ENCODE measurements at regions not wholly inside any gene's neighbourhood (a gene's known extent, or its start where the extent isn't known, plus 50 kb on each side); places are given as distances from the start of the nearest gene placed in this dataset.

DNA sequence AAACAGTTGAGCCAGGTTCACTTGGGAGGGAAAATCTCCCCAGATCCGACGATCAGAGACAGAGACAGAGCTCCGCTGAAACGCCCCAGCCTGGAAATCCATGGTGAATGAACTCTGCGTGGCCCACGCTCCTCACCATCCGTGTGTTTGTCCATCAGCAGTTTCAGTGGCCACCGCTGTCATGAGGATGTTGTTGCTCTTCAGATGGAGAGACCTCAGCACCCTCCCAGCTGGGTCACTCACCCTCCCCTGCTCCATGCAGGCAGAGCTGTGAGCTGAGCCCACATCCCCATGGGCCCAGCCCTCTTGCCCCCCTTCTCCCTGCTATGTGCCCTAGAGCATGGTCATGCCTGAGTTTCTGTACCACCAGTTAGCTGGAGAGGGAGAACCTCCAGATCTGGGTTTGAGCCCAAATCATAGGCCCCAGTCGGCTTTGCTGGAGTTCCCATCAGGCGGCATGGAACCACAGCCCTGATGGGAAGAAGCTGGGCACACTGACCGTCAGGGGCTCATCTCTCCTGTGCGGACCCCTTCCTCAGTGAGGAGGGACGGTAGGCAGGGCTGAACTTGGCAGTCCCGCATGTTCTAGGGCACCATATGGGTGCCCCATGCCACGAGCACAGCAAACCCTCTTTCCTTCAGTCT lies 154.4 kb upstream of the COL5A1 start:
- H3K9me3 ChIP-seq (ENCODE audit: low read length): no peaks in the 10 kb centered on the region
- TF ChIP-seq SMC3 (conservative IDR thresholded peaks at IDR 0.05; ENCODE audit: poor library complexity) (no peak), RAD21 (conservative IDR thresholded peaks at IDR 0.05) (no peak), POLR2AphosphoS5 (IDR thresholded peaks at IDR 0.05) (no peak), EZH2 (IDR thresholded peaks at IDR 0.05; ENCODE audit: borderline replicate concordance, insufficient read depth, low read length, poor library complexity, severe bottlenecking) (no peak), MXI1 (conservative IDR thresholded peaks at IDR 0.05; ENCODE audit: poor library complexity, severe bottlenecking) (no peak), TAF1 (IDR thresholded peaks at IDR 0.05; ENCODE audit: low read depth) (no peak), EP300 (conservative IDR thresholded peaks at IDR 0.05; ENCODE audit: poor library complexity, severe bottlenecking) (no peak)
- TF ChIP-seq, protein P1, sequence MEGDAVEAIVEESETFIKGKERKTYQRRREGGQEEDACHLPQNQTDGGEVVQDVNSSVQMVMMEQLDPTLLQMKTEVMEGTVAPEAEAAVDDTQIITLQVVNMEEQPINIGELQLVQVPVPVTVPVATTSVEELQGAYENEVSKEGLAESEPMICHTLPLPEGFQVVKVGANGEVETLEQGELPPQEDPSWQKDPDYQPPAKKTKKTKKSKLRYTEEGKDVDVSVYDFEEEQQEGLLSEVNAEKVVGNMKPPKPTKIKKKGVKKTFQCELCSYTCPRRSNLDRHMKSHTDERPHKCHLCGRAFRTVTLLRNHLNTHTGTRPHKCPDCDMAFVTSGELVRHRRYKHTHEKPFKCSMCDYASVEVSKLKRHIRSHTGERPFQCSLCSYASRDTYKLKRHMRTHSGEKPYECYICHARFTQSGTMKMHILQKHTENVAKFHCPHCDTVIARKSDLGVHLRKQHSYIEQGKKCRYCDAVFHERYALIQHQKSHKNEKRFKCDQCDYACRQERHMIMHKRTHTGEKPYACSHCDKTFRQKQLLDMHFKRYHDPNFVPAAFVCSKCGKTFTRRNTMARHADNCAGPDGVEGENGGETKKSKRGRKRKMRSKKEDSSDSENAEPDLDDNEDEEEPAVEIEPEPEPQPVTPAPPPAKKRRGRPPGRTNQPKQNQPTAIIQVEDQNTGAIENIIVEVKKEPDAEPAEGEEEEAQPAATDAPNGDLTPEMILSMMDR (IDR thresholded peaks at IDR 0.05; ENCODE audit: poor library complexity, severe bottlenecking): no peak
- no peak overlapping the region for H3K4me3 ChIP-seq (ENCODE audit: low read length)
- no peak overlapping the region for H3K9ac ChIP-seq (ENCODE audit: low read length)
- H4K20me1 ChIP-seq (ENCODE audit: insufficient read depth): no peaks in the 10 kb centered on the region
- no peak overlapping the region for H3K27ac ChIP-seq (ENCODE audit: low read length)
- H3K9me2 ChIP-seq (ENCODE audit: insufficient read depth, low read length): no peaks in the 10 kb centered on the region
- no peaks in the 10 kb centered on the region for H3K27me3 ChIP-seq (ENCODE audit: insufficient read depth, low read depth, low read length)
- H3K79me2 ChIP-seq (replicated peaks; ENCODE audit: insufficient read depth, low read length): no peaks in the 10 kb centered on the region
- H3K36me3 ChIP-seq (ENCODE audit: insufficient read depth, low read length): no peaks in the 10 kb centered on the region
- H2AFZ ChIP-seq (ENCODE audit: low read depth, low read length): no peak overlapping the region
- H3K4me2 ChIP-seq (ENCODE audit: low read length): no peak overlapping the region
- no peaks in the 10 kb centered on the region for H3F3A ChIP-seq (ENCODE audit: insufficient read depth, low read length, poor library complexity, severe bottlenecking)

GRCh38 chr9:134488331-134489280 lies 153.0 kb upstream of the COL5A1 start:
- no peaks in the 10 kb centered on the region for H3K9me3 ChIP-seq (ENCODE audit: low read length)
- H4K20me1 ChIP-seq (ENCODE audit: insufficient read depth): no peaks in the 10 kb centered on the region
- TF ChIP-seq SMC3 (conservative IDR thresholded peaks at IDR 0.05; ENCODE audit: poor library complexity): no peak
- no peak for TF ChIP-seq REST (IDR thresholded peaks at IDR 0.05; ENCODE audit: borderline replicate concordance)
- no peak for TF ChIP-seq POLR2AphosphoS5 (IDR thresholded peaks at IDR 0.05)
- TF ChIP-seq EP300 (conservative IDR thresholded peaks at IDR 0.05; ENCODE audit: poor library complexity, severe bottlenecking): no peak
- no peak for TF ChIP-seq TAF1 (IDR thresholded peaks at IDR 0.05; ENCODE audit: low read depth)
- TF ChIP-seq, protein P1 (IDR thresholded peaks at IDR 0.05; ENCODE audit: poor library complexity, severe bottlenecking): no peak
- no peak for TF ChIP-seq RAD21 (conservative IDR thresholded peaks at IDR 0.05)
- no peak for TF ChIP-seq MXI1 (conservative IDR thresholded peaks at IDR 0.05; ENCODE audit: poor library complexity, severe bottlenecking)
- no peak for TF ChIP-seq EZH2 (IDR thresholded peaks at IDR 0.05; ENCODE audit: borderline replicate concordance, insufficient read depth, low read length, poor library complexity, severe bottlenecking)
- no peaks in the 10 kb centered on the region for H3K36me3 ChIP-seq (ENCODE audit: insufficient read depth, low read length)
- no peak overlapping the region for H3K4me3 ChIP-seq (ENCODE audit: low read length)
- H3K27me3 ChIP-seq (ENCODE audit: insufficient read depth, low read depth, low read length): no peaks in the 10 kb centered on the region
- H3K9ac ChIP-seq (ENCODE audit: low read length): no peak overlapping the region
- H3K4me2 ChIP-seq (ENCODE audit: low read length): no peak overlapping the region
- H3F3A ChIP-seq (ENCODE audit: insufficient read depth, low read length, poor library complexity, severe bottlenecking): no peaks in the 10 kb centered on the region
- no peak overlapping the region for H3K27ac ChIP-seq (ENCODE audit: low read length)
- no peaks in the 10 kb centered on the region for H3K79me2 ChIP-seq (replicated peaks; ENCODE audit: insufficient read depth, low read length)
- H2AFZ ChIP-seq (ENCODE audit: low read depth, low read length): no peak overlapping the region
- H3K9me2 ChIP-seq (ENCODE audit: insufficient read depth, low read length): no peaks in the 10 kb centered on the region
